H1 (cell line): ENCODE measurements at regions not wholly inside any gene's neighbourhood (a gene's known extent, or its start where the extent isn't known, plus 50 kb on each side); places are given as distances from the start of the nearest gene placed in this dataset.

Experiments
- HDAC2 ChIP-seq, 2 experiments: fragments of 300-600 bp in 1 of 2; sonication (generic) in 1 of 2; IDR thresholded peaks; 2 replicates each; pipeline ENCODE4 v1.6.1; 2011 to 2012; ENCODE audit warnings: low read depth in 2 of 2, low read length in 2 of 2, mild to moderate bottlenecking in 2 of 2, moderate library complexity in 2 of 2, borderline replicate concordance in 1 of 2, inconsistent platforms in 1 of 2
- MAFK ChIP-seq: IDR thresholded peaks from 2 replicates; pipeline ENCODE4 v1.6.1; 2012; ENCODE audit warnings: low read depth, mild to moderate bottlenecking, improper control_type of control experiment, low read length
- PHF8 ChIP-seq: fragments of 200-600 bp; sonication (generic); conservative IDR thresholded peaks from 2 replicates; pipeline ENCODE4 v1.7.1; 2012; ENCODE audit warnings: low read depth, mild to moderate bottlenecking, inconsistent platforms, low read length, moderate library complexity
- SAP30 ChIP-seq: fragments of 300-600 bp; sonication (generic); IDR thresholded peaks from 2 replicates; pipeline ENCODE4 v1.7.1; 2012; ENCODE audit warnings: low read length, moderate library complexity, mild to moderate bottlenecking, inconsistent platforms; ENCODE audit not compliant: insufficient read depth, insufficient replicate concordance
- SIRT6 ChIP-seq: IDR thresholded peaks from one replicate; pipeline ENCODE4 v1.7.1; 2012; ENCODE audit warnings: low read length, inconsistent platforms
- SP4 ChIP-seq: IDR thresholded peaks from 2 replicates; pipeline ENCODE4 v1.6.1; 2012; ENCODE audit warnings: low read length, inconsistent platforms
- SRF ChIP-seq: IDR thresholded peaks from 2 replicates; pipeline ENCODE4 v1.6.1; 2011; ENCODE audit warnings: mild to moderate bottlenecking, low read depth, low read length, moderate library complexity
- TCF12 ChIP-seq: IDR thresholded peaks from 2 replicates; pipeline ENCODE4 v1.6.1; 2011; ENCODE audit warnings: low read depth, mild to moderate bottlenecking, low read length
- USF2 ChIP-seq: IDR thresholded peaks from 2 replicates; pipeline ENCODE4 v1.6.1; 2011; ENCODE audit warnings: low read length, improper control_type of control experiment

- TF ChIP-seq USF2 (no peak), HDAC2 (IDR thresholded peaks at IDR 0.05; ENCODE audit: borderline replicate concordance in 1 of 2, low read depth in 2 of 2, low read length in 2 of 2) (no peak), SAP30 (no peak), SIRT6 (no peak), TCF12 (no peak), SP4 (no peak), PHF8 (no peak), SRF (no peak), MAFK (no peak)
- TF ChIP-seq, all 59 proteins: peak for 0
Observed at GRCh38 chr16:11414815-11415775, 69.8 kb downstream of the RMI2 start (continued).
